Small intestine (tissue), 7 donors: ENCODE measurements at regions not wholly inside any gene's neighbourhood (a gene's known extent, or its start where the extent isn't known, plus 50 kb on each side); places are given as distances from the start of the nearest gene placed in this dataset.

Experiments used
- DNase-seq, 2 donors: peaks; one replicate each; pipeline versions ENCODE4 v3.0.0 to v3.0.0-alpha.2; 2013
- FAIRE-seq: peaks from 2 replicates; lab custom pipeline; 2012; peaks lifted over from hg19 to GRCh38; lab: Jason Lieb, UNC
- H3K27ac ChIP-seq, 3 donors: one replicate each; pipeline ENCODE4 v1.5.1; 2013; ENCODE audit warnings: low read length in 2 of 3, mild to moderate bottlenecking in 2 of 3, control low read depth in 1 of 3, inconsistent platforms in 1 of 3, low read depth in 1 of 3, moderate library complexity in 1 of 3
- H3K27me3 ChIP-seq, 3 donors: one replicate each; pipeline ENCODE4 v1.6.1; 2013; ENCODE audit warnings: low read length in 3 of 3, inconsistent platforms in 1 of 3; ENCODE audit not compliant: control insufficient read depth in 3 of 3, insufficient read depth in 3 of 3
- H3K36me3 ChIP-seq, 3 donors: one replicate each; pipeline ENCODE4 v1.6.1; 2013; ENCODE audit warnings: low read length in 3 of 3, inconsistent platforms in 1 of 3, low read depth in 1 of 3, mild to moderate bottlenecking in 1 of 3, moderate library complexity in 1 of 3; ENCODE audit not compliant: control insufficient read depth in 3 of 3, insufficient read depth in 2 of 3
- H3K4me1 ChIP-seq, 3 donors: one replicate each; pipeline ENCODE4 v1.6.1; 2013; ENCODE audit warnings: low read length in 2 of 3, inconsistent platforms in 1 of 3, low read depth in 1 of 3, mild to moderate bottlenecking in 1 of 3, moderate library complexity in 1 of 3; ENCODE audit not compliant: control insufficient read depth in 3 of 3, insufficient read depth in 2 of 3
- H3K4me3 ChIP-seq, 3 donors: one replicate each; pipeline ENCODE4 v1.5.1; 2013; ENCODE audit warnings: low read length in 3 of 3, control low read depth in 1 of 3, inconsistent platforms in 1 of 3, low read depth in 1 of 3, mild to moderate bottlenecking in 1 of 3, moderate library complexity in 1 of 3
- H3K9me3 ChIP-seq, 2 donors: one replicate each; pipeline ENCODE4 v1.6.1; 2013; ENCODE audit warnings: low read depth in 1 of 2, low read length in 1 of 2; ENCODE audit not compliant: control insufficient read depth in 2 of 2, insufficient read depth in 1 of 2
- WGBS, 3 donors: extraction: QIAGEN DNeasy Blood & Tissue Kit; methylation state at CpG; one replicate each; pipeline ENCODE4 v1.1.7; 2013; 5-methylcytosine and 5-hydroxymethylcytosine counted together
- donor health status: healthy with polysubstance abuse.
- donor health status: control.
- donor health status: control.
- donor health status: Bipolar disorder and iron deficiency.
- donor health status: healthy.

DNA sequence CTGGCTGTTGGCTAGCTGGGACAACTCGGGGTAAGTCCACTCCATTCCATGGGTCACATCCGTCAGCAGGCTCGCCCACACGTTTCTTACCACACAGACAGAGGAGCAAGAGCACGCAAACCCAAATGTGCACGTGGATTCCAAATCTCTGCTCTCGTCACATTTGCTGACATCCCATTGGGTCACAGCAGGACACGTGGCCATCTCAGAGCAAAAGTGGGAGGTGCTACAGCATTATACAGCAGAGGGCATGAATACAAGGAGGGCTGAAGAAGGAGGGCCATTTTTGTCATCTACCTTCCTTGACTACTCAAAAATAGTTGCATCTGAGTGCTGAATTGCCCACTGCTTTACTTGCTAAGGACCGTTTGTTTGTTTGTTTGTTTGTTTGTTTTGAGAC, 84.7 kb downstream of the RBBP6 start:
- 71 to 73% (median 72%) methylated on average over 9 of the region's 9 CpGs for WGBS, 3 donors
- FAIRE-seq (no peak), DNase-seq (no peak)

GRCh38 chr16:24626256-24626655, 86.9 kb downstream of the RBBP6 start:
- FAIRE-seq, result no peak
- 62 to 83% (median 79%) methylated on average over 2 of the region's 2 CpGs for WGBS, 3 donors
- no peak overlapping the region for H3K4me3 ChIP-seq

More for the DNA sequence above, 84.7 kb downstream of the RBBP6 start:
- H3K27me3 ChIP-seq, result no peaks in the 10 kb centered on the region
- no peaks in the 10 kb centered on the region for H3K36me3 ChIP-seq
- no peaks in the 10 kb centered on the region for H3K9me3 ChIP-seq
- no peak overlapping the region for H3K27ac ChIP-seq
- no peaks in the 10 kb centered on the region for H3K4me1 ChIP-seq
- H3K4me3 ChIP-seq, result no peak overlapping the region

GRCh38 chr16:24634919-24635318, 94.5 kb upstream of the TNRC6A start:
- WGBS, 3 donors, result 11 to 36% (median 16%) methylated on average over 1 of the region's 1 CpG
- no peaks in the 10 kb centered on the region for H3K36me3 ChIP-seq
- FAIRE-seq, result no peak
- H3K4me1 ChIP-seq, result no peaks in the 10 kb centered on the region
- DNase-seq, result no peak
- no peaks in the 10 kb centered on the region for H3K9me3 ChIP-seq
- H3K27ac ChIP-seq, result no peak overlapping the region
- H3K4me3 ChIP-seq, result no peak overlapping the region
- H3K27me3 ChIP-seq, result no peaks in the 10 kb centered on the region

More at GRCh38 chr16:24626256-24626655, 86.9 kb downstream of the RBBP6 start:
- Histone ChIP-seq H3K27ac (no peak overlapping the region), H3K36me3 (no peaks in the 10 kb centered on the region), H3K27me3 (no peaks in the 10 kb centered on the region), H3K4me1 (no peaks in the 10 kb centered on the region), H3K9me3 (no peaks in the 10 kb centered on the region)
- DNase-seq, result no peak

- FAIRE-seq (no peak), DNase-seq (peak; percentile 37 to 56)
- 28 to 40% (median 35%) methylated on average over 6 of the region's 6 CpGs for WGBS, 3 donors
Observed at GRCh38 chr16:24635900-24636610, 93.4 kb upstream of the TNRC6A start.

GRCh38 chr16:24639769-24640168, 89.7 kb upstream of the TNRC6A start:
- H3K4me1 ChIP-seq, result no peaks in the 10 kb centered on the region
- DNase-seq, result no peak
- no peaks in the 10 kb centered on the region for H3K27me3 ChIP-seq
- WGBS, 3 donors, result 59 to 83% (median 70%) methylated on average over 2 of the region's 2 CpGs
- no peaks in the 10 kb centered on the region for H3K36me3 ChIP-seq
- no peak overlapping the region for H3K27ac ChIP-seq
- no peak for FAIRE-seq
- H3K9me3 ChIP-seq, result no peaks in the 10 kb centered on the region
- no peak overlapping the region for H3K4me3 ChIP-seq

More at GRCh38 chr16:24635900-24636610, 93.4 kb upstream of the TNRC6A start:
- Histone ChIP-seq H3K36me3 (no peaks in the 10 kb centered on the region), H3K4me3 (no peak overlapping the region), H3K4me1 (no peaks in the 10 kb centered on the region), H3K27ac (no peak overlapping the region), H3K9me3 (no peaks in the 10 kb centered on the region), H3K27me3 (no peaks in the 10 kb centered on the region)

GRCh38 chr16:24643489-24643888, 86.0 kb upstream of the TNRC6A start:
- H3K4me1 ChIP-seq, result no peaks in the 10 kb centered on the region
- H3K27ac ChIP-seq, result no peak overlapping the region
- FAIRE-seq (no peak), DNase-seq (no peak)
- H3K4me3 ChIP-seq, result no peak overlapping the region
- H3K9me3 ChIP-seq, result no peaks in the 10 kb centered on the region
- WGBS, 3 donors, result 73 to 84% (median 81%) methylated on average over 8 of the region's 8 CpGs
- H3K27me3 ChIP-seq, result no peaks in the 10 kb centered on the region
- H3K36me3 ChIP-seq, result no peaks in the 10 kb centered on the region

- H3K4me3 ChIP-seq, result no peak overlapping the region
- no peaks in the 10 kb centered on the region for H3K9me3 ChIP-seq
- no peak overlapping the region for H3K27ac ChIP-seq
- 66 to 76% (median 69%) methylated on average over 5 of the region's 5 CpGs for WGBS, 3 donors
- H3K27me3 ChIP-seq, result no peaks in the 10 kb centered on the region
- FAIRE-seq (no peak), DNase-seq (peak in 1 of 2 donors; percentile 16)
- no peaks in the 10 kb centered on the region for H3K4me1 ChIP-seq
- H3K36me3 ChIP-seq, result no peaks in the 10 kb centered on the region
Observed at GRCh38 chr16:24645739-24646645, 83.5 kb upstream of the TNRC6A start.

DNA sequence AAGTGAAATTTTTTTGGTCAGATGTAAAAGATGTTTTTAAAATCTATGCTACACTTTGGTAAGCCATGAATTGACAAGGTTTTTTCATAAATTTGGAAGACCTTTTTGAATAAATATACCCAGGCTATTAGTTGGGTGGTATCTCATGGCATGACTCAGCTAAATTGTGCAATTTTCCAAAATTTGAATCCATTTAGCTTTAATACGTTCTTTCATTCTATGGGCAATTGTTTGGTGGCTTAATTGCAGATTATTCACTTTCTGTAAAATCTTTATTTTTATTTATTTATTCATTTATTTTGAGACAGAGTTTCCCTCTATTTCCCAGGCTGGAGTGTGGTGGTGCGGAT, 82.8 kb upstream of the TNRC6A start:
- no peak overlapping the region for H3K4me3 ChIP-seq
- 69 to 84% (median 81%) methylated on average over 2 of the region's 2 CpGs for WGBS, 3 donors
- no peaks in the 10 kb centered on the region for H3K36me3 ChIP-seq
- no peaks in the 10 kb centered on the region for H3K27me3 ChIP-seq
- peak overlapping the region in 1 of 3 donors; percentile 54 for H3K27ac ChIP-seq
- H3K9me3 ChIP-seq, result no peaks in the 10 kb centered on the region
- no peak for DNase-seq
- no peaks in the 10 kb centered on the region for H3K4me1 ChIP-seq
- FAIRE-seq, result no peak
